Stimulated activated CD4-positive, alpha-beta T cell treated with anti-CD3 and anti-CD28 coated beads, Interleukin-15, amount 100 ng/mL, for 48 hours (primary cell): ENCODE measurements at regions not wholly inside any gene's neighbourhood (a gene's known extent, or its start where the extent isn't known, plus 50 kb on each side); places are given as distances from the start of the nearest gene placed in this dataset.

Experiments used
- DNase-seq, 2 donors: peaks; one replicate each; pipeline ENCODE4 v3.0.0-alpha.2; 2020; ENCODE audit warnings: low read depth in 2 of 2

DNA sequence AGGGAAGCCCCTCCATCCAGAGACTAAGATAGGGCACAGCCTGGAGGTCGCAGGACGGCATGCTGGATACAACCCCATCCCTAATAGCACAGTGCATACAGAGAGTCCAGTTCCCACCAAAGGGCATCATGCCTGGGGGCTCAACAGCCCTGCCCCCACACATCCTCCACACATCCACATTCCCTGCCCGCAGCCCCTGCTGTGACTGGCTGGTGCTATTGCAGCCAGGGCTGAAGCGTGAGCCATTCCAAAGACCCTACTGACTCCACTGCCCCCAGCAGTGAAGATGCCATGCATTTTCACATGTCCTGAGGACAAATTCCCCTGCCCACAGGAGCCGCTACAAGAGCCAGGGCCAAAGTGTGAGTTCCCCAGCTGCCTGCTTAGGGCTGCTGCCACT lies 641.6 kb downstream of the METTL4 start:
- no peak for DNase-seq

DNA sequence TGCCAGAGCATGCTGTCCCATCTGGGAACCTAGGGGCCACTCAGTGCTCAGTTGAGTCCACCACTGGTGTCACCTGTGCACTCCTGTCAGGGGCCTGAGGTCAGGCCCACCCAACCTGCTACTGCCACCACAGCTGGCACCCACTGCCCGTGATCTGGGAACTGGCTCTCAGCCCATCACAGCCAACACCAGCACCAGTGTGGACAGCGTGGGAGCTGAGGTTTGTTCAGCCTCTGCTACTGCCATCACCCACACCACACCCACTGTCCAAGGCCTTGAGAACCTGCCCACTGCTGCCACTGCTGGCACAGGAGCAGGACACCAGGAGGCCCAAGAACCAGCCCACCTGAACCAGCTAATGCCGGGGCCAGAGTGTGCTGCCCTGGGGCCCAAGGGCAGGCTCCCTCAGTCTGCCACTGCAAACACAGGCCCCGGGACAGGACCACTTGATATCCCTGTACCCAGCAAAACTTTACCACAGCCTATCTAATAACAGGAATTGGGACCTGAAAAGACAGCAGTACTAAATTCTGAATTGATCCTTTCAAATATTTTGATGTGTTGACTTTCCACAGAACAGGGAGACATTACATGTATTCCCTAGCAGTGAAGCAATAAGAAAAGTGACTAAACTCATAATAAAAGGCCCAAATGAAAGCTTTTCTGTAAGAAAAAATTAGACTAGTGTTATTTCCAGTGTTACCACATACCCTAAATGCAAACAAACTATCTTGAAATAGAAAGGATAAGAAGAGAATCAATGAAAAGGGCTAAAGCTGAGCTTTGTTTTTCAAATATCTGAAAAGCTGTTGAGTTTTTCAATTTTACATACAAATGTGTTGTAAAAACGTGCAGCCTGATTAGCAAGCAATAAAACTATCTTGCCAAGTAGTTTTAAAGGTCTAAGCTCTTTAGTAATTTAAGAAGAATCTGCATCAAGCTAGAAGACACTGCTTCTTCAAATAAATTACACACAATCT lies 640.7 kb downstream of the METTL4 start:
- DNase-seq = no peak

DNA sequence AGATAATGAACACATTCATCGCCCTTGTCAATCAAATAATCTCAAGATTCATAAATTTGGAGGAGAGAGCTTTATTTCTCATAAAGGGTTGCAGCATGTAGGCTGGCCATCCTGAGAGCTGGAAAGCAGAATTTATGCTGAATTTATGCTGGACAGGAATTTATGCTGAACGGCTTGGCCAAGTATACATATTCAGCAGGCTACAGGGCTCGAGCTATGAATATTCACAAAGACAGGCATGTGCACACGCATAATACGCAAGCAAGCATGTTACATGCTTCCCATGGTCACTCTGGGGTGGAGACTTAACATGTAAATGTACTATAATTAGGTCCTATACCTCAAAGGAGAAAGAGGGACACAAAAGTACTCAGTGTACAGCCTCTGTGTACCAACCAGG lies 618.8 kb downstream of the METTL4 start:
- DNase-seq = no peak

DNA sequence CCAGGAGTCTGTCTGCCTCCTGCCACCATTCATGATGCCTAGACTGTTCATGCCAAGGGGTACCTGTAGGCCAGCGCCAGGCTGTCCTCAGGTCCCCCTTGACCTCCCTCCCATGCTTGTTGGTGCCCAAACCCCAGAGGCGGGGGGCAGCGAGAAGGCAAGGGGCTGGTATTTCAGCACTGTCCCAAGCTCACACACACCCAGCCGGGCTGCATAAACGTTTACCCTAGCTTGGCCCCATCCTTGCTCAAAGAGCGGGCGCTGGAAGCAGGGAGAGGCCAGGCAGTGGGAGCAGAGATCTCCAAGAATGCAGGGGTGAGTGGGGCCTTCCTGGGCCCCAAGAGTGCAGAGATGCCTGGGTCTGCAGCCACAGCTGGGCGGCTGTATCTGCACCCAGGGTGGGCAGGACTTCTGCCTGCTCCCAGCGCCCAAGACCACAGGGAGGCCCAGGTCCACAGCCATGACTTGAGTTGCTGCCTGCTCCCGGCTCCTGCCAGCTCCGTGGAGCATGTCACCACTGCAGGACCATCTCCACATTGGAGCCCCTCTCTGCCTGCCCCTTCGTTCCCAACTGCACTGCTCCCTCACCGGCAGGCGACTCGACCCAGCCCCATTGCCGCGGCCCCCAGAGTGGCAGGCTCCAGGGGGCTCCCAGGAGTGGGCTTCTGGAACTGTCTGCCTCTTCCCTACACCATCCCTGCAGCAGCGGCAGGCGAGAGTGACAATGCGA lies 616.6 kb downstream of the METTL4 start:
- DNase-seq = no peak

DNA sequence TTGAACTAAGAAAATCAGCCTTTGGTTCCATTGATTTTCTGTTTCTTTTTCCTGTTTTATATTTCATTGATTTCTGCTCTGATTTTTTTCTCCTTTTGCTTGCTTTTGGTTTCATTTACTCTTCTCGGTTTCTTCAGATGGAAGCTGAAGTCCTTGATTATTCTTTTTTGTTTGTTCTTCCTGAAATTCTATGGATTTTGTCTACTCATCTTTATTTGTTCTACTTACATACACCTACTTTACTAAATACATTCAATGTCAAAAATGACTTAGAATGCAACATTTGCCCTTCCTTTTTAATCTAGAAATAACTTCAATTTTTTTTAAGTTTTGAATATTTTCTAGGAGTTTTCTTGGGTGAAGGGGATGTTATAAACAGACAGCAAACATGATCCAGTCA lies 612.5 kb downstream of the METTL4 start:
- no peak for DNase-seq

DNA sequence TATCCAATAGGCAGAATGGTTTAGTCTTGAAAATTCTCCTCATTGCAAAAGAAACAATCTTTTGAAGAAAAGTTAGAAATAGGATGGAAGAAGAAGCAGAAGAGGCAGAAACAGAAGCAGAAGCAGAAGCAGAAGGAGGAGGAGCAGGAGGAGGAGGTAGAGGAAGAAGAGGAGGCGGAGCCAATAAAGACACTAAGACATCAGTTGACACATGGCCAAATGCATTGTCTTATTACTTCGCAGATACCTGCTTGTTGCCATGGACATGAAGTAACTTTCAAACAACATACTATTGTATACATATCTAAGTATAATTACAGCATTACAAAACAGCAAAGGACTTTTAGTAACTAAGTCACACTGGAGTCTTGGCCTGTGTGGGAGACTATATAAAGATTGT lies 606.3 kb downstream of the METTL4 start:
- no peak for DNase-seq

DNA sequence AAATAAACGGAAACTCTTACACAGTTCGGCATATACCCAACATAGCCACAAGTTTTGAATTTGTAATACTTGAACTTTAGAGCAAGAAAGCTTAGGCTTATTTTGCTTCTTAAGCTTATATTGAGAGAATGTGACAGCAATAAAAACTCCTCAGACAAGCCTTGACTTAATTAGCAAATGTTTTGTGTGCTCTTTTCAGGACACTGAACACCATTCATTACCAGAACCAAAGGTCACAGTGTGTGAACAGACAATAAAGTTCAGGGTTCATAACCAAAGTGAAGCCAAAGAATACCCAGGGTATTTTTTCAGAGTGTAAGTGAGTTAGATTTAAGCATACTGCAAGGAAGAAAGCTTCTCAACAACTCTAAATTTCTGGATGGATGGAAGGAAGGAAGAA lies 605.8 kb downstream of the METTL4 start:
- DNase-seq = no peak

DNA sequence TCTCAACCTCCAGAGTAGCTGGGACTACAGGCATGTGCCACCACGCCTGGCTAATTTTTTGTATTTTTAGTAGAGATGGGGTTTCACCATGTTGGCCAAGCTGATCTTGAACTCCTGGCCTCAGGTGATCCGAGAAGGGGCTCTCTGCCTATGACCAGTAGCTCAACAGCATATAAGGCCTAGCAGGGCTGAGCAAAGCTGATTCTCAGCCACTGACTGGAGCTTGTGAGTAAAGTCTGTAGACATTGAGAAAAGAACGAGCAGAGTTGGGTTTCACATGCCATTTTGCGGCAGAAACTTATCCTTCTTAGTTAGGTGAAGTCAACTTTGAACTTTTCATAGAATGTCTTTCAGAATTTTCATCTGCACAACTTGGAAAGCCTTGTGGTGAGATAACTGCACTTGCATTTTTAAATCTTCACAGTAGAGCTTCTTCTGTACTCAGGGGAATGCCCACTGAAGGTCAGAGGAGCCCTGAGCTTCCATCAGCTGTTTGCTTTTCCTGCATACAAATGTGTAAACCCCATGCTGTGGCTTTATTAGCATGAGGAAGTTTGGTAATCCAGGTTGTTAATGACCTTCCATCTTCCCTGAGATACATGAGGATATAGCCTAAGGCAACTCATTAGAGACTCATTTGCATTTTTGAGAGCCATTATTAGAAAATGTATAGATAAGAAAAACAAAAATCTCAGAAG lies 602.4 kb downstream of the METTL4 start:
- DNase-seq = no peak

DNA sequence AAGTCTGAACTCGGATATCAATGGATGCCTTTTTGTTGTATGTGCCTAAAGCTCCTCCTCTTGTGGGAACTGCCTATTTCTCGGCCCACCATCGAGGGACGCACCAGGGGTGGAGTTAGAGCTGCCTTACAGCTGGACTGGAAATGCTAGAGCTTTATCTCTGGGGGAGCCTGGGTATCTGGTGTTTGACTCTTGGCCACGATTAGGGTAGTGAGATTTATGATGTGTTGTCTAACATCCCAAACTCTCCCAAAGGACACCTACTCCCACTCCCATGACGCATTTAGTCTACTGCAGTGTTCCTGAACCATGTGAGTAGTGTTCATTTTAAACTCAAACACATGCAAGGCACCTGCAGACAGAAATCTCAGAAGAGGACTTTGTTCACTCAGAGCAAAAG lies 594.8 kb downstream of the METTL4 start:
- no peak for DNase-seq

DNA sequence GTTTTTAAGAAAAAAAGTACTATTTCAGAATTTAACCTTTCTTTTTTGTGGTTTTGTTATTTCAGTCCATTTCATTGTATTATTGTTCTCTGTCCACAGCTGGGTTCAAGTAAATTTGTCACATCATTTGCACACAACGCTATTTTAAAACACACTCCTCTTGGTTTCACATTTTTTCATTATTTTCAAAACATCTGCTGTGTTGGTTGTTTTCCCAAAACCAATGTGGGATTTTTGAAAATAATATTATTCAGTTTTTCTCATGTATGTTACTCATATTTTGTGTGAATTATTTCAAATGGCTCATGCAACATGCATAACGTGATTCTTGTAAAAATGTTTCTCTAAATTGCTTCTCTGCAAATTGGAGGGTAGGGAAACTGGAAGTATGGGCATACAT lies 589.2 kb downstream of the METTL4 start:
- no peak for DNase-seq

DNA sequence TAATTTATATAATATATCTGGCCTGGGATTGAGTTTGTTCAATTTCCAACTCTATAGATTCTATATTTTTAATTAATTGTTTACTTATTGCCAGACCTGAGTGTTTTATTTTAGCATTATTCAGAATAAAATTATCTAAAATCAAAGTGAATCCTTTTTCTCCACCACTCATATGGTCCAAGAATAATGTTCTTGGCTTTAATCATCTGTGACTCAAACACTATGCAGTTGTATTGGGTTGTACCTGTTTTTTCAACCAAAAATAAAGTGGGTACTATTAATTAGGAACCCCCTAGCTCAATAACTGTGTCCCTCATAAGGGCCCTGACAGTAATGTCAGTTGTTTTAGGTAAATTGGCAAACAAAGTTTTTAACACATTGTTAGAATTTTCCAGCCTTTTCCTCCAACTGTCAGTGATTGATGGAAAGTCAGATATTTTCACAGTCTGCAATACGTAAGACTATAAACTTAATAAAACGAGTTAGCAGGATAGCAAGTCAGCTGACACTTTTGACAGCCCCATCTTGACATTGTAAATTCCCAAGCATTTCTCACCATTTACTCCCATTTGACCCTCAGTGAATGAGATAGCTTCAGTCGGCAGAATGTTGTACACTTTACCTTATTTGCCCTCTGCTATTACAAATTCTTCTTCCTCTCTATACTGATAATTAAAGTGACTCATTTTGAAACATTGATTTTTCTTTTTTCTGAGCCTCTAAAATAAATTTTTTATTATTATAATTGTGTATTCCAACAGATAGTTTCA lies 587.4 kb downstream of the METTL4 start:
- DNase-seq = no peak

DNA sequence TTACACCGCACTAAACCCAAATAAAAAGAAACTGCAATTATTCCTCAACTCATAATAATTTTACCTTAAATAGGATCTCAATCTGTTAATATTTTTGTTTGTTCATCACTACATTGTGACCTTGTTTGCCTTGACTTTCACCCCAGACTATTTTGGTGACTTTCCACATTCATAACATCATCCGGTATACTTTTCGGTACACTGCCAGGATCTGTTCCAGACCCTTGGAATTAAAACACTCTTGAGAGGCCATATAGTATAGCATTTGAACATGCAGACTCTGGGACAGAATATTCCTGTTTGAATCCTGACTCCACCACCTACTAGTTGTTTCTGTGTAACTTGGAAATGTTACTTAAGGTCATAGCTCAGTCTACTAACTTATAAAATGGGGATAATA lies 577.4 kb downstream of the METTL4 start:
- DNase-seq = no peak

DNA sequence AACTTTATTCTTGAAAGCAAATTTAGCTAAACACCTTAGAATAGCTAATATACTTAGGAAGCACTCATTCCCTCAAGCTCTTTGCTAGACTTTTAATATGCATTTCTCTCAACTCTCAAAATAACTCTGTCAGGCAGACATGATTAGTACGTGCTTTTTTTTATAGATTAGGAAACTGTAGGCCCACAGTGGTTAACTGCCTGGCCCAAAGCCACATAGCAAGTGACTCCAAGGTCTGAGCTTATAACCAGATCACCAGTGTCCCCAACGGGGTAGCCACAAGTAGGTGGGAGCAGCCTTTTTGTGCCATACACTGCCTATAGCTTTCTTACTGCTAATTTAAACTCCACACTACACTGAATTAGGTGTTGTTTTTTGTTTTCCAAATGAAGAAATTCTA lies 576.8 kb downstream of the METTL4 start:
- no peak for DNase-seq

DNA sequence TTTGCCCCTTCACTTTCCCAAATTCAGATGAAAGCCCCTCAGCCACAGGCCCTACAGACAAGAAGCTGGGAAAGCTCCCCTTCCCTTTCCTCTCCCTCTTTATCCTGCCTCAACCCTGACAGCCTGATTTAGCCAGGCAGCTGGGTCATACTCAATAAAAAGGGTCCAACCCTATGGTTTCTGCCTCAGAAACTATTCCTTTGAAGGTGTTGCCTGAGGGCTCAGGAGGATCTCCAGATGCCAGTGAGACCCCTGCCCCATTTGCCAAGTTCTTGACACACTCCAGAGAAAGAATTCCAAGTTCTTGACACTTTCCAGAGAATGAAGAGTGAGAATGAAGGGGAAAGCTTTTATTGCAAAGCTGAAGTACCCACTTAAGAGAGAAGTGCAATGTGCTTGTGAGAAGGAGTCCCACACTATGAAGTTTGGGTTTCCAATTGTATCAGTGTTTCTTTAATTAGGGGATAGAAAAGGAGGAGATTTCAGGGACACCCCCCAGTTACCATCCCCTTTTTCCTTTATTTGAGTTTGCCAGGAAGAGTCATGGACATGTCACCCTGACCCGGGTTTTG lies 576.2 kb downstream of the METTL4 start:
- no peak for DNase-seq

DNA sequence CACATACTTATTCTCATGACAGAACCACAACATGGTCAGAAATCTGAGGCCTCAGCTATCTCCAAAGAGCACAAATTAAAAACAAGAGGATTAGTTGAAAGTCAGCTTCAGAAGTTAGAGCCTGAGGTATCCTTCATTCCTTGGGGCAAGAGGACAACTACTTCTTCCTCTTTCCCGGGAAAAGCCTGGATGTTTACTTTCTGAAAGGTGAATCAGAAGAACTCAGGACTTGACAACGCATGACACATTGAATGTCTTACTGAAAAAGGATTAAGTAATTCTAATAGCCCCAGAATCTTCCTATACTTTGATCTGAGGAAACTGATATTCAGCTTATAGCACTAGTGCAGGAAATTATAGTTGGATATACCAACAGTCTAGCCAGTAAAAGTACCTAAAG lies 573.2 kb downstream of the METTL4 start:
- no peak for DNase-seq

DNA sequence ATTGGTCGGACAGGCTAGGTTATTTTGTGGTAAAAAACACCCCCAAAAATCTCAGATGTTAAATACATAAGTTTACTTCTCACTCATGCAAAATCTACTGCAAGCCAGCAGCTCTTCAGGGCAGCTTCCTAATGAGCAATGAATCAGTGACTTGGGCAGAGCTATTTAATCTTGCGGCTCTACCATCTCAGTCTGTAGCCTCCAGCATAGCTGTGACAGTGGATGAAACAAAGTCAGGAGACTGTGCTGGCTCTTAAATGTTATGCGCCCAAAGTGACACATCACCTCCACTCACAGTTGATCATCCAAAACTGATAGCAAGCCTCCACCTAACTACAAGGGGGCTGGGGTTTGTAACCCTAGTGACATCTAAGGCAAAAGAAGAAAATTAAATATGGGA lies 571.9 kb downstream of the METTL4 start:
- no peak for DNase-seq

DNA sequence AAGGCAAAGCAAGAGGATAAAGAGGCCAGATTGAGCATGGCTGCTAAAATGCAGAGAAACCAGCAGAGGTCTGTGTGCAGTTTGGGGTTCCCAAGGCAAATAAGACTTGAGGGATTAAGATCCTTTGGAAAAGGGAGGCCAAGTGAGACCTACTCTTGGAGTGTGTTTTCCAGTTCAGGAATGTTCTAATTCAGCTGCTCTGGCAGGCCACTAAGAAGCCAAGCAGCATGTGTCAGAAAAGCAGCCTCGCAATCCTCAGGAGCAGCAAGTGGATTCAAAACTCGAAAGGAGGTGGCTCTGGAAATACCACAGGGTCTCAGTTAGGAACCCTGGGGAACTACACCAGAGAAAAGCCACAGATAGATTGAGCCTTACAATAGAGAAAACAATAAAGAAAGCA lies 569.2 kb downstream of the METTL4 start:
- DNase-seq = no peak

DNA sequence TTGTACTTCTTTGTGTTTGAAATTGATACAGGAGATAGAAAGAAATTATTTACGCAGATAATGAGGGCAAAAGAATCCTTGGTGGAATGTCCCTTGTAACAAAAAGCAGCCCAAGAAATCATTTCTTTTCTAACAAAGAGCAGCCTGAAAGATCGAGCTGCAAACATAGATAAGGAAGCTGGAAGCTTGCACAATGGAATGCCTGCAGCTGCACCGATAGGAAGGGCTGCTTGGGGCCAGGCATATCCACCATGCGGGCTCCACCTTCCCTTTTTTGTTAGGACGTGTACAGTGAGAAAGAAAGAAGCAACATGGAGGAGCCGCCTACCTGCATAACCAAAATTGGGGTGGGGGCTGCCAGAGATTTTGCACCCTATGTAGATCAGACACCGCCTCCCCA lies 568.7 kb downstream of the METTL4 start:
- no peak for DNase-seq

DNA sequence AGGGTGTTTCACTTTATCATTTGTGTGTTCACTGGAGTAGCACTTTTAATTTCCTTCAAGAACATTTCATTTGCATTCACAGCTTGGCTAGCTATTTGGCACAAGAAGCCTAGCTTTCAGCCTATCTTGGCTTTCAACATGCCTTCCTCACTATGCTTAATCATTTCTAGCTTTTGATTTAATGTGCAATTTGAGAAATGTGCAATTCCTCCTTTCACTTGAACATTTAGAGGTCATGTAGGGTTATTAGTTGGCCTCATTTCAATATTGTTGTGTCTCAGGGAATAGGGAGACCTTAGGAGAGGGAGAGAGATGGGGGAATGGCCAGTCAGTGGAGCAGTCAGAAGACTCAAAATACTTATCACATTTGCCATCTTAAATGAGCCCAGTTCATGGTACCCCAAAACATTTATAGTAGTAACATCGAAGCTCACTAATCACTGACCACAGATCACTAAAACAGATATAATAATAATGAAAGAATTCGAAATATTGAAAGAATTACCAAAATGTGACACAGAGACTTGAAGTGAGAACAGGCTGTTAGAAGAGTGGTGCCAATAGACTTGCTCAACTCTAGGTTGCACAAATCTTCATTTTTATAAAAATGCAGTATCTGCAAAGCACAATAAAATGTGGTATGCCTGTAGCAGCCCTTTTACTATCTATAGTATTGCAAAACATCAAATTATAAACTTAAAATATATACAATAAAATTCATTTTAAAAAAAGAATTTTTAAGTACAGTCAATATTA lies 561.2 kb downstream of the METTL4 start:
- no peak for DNase-seq

DNA sequence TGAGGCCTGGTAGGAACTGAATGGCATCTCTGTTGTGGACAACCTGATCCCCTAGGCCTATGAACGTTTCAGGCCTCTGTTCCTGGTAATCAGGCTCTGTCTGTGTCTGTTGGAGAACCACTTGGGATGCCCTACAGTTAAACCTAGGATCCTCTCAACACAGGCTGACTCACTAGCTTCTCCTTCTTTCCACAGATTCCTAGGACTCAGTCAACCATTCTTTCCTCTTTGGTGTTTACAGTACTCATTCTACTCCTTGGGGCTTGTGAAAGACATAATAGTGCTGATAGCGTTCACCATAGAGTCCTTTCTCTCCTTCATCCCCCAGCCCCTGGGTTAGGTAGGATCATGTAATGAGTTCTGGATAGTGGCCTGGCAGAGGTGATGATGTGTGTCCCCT lies 544.3 kb downstream of the METTL4 start:
- DNase-seq = no peak

DNA sequence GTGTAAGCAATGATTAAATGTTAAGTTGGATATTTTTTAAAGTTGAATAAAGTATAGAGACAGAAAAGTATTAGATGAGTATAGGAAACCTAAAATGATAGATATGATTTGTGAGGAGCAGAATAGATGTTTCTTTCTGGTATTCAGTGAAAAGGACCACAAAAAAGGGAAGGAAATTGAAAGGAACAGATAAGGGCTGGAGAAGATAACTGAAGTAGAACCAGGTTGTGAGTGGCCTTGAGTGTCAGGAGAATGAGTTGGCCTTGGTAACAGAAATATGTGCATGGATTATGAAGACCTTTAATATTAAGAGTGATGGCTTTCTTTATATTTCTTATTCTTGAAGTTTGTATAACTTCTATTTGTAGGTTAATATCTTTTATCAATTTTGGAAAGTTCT lies 543.5 kb downstream of the METTL4 start:
- no peak for DNase-seq
